ENCODE measurements at regions not wholly inside any gene's neighbourhood (a gene's known extent, or its start where the extent isn't known, plus 50 kb on each side); places are given as distances from the start of the nearest gene placed in this dataset.

DNA sequence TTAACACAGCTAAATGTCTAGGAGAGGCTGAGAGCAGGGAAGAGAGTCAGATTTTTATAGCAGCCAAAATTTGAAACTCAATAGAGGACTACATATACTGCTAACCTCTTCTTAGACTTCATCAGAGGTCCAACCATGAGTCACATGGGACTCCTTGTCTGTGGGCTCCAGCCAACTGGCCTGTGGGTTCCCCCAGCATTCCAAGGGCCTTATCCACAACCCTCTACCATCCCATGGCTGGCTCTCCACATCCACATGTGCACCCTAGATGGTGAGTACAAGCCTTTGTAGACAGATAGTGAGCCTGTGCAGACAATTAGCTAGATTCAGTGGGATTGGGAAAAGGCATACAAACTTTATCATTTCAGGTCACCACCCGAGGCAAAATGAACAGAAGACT lies 901.9 kb upstream of the ZEB2 start:
- Histone ChIP-seq H3K27ac (no peak overlapping the region), H3K4me1 (replicated peaks; ENCODE audit: insufficient read depth) (no peaks in the 10 kb centered on the region), H3K4me2 (no peak overlapping the region), H4K20me1 (ENCODE audit: insufficient read depth) (no peaks in the 10 kb centered on the region), H2AFZ (no peak overlapping the region), H3K79me2 (ENCODE audit: low read depth) (no peaks in the 10 kb centered on the region), H3F3A (ENCODE audit: insufficient read depth, low read depth) (no peaks in the 10 kb centered on the region), H3K4me3 (no peak overlapping the region), H3K36me3 (ENCODE audit: low read depth) (no peaks in the 10 kb centered on the region), H3K9me2 (ENCODE audit: insufficient read depth) (no peaks in the 10 kb centered on the region), H3K27me3 (ENCODE audit: insufficient read depth, low read depth) (no peaks in the 10 kb centered on the region), H3K9me3 (ENCODE audit: insufficient read depth, low read depth) (no peaks in the 10 kb centered on the region; the same call in 1 of the 2 replicates)
- TF ChIP-seq, protein P1, sequence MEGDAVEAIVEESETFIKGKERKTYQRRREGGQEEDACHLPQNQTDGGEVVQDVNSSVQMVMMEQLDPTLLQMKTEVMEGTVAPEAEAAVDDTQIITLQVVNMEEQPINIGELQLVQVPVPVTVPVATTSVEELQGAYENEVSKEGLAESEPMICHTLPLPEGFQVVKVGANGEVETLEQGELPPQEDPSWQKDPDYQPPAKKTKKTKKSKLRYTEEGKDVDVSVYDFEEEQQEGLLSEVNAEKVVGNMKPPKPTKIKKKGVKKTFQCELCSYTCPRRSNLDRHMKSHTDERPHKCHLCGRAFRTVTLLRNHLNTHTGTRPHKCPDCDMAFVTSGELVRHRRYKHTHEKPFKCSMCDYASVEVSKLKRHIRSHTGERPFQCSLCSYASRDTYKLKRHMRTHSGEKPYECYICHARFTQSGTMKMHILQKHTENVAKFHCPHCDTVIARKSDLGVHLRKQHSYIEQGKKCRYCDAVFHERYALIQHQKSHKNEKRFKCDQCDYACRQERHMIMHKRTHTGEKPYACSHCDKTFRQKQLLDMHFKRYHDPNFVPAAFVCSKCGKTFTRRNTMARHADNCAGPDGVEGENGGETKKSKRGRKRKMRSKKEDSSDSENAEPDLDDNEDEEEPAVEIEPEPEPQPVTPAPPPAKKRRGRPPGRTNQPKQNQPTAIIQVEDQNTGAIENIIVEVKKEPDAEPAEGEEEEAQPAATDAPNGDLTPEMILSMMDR (conservative IDR thresholded peaks at IDR 0.05), result no peak
- TF ChIP-seq EZH2 (IDR thresholded peaks at IDR 0.05; ENCODE audit: low read depth), result no peak
- intact Hi-C loops (cut with micrococcal nuclease; ENCODE audit: unreplicated experiment), result no loop called here
- BruUV-seq (replicated peaks), result no TSS peak
- CTCF ChIA-PET, result no interaction called here
- POLR2A ChIA-PET (ENCODE audit: unreplicated experiment), result no interaction called here
- DNase-seq, result no peak

DNA sequence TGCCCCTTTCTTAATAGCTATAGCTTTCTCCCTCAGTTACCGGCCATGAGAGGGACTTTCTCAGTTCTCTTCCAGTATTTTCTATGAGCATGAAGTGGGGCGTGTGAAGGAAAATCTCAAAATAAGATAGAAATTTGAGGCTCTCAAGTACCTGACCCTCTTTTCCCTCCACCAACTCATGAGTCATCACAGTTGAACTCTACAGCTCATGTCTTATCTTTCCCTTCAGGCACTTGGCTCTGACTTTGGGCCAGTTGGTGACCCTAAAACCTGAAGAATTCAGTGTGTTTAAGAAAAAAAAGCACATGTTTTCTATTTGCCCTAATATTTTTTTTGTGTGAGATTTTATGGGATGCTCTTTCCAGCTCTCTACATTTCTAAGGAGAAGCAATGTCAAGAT lies 896.7 kb upstream of the ZEB2 start:
- no peak overlapping the region for H3K27ac ChIP-seq
- H3K9me3 ChIP-seq (ENCODE audit: insufficient read depth, low read depth), result peaks cover 6% of the 10 kb centered on the region
- BruUV-seq (replicated peaks), result no TSS peak
- H3K79me2 ChIP-seq (ENCODE audit: low read depth), result no peaks in the 10 kb centered on the region
- H3F3A ChIP-seq (ENCODE audit: insufficient read depth, low read depth), result no peaks in the 10 kb centered on the region
- POLR2A ChIA-PET (ENCODE audit: unreplicated experiment), result no interaction called here
- H3K4me2 ChIP-seq, result no peak overlapping the region
- CTCF ChIA-PET, result no interaction called here
- no peak overlapping the region for H2AFZ ChIP-seq
- H3K9me2 ChIP-seq (ENCODE audit: insufficient read depth), result no peaks in the 10 kb centered on the region
- intact Hi-C loops (cut with micrococcal nuclease; ENCODE audit: unreplicated experiment), result no loop called here
- DNase-seq, result no peak
- H4K20me1 ChIP-seq (ENCODE audit: insufficient read depth), result no peaks in the 10 kb centered on the region
- no peak for TF ChIP-seq EZH2 (IDR thresholded peaks at IDR 0.05; ENCODE audit: low read depth)
- TF ChIP-seq, protein P1 (conservative IDR thresholded peaks at IDR 0.05), result no peak
- no peak overlapping the region for H3K4me3 ChIP-seq
- no peaks in the 10 kb centered on the region for H3K36me3 ChIP-seq (ENCODE audit: low read depth)
- H3K27me3 ChIP-seq (ENCODE audit: insufficient read depth, low read depth), result no peaks in the 10 kb centered on the region
- no peaks in the 10 kb centered on the region for H3K4me1 ChIP-seq (replicated peaks; ENCODE audit: insufficient read depth)

DNA sequence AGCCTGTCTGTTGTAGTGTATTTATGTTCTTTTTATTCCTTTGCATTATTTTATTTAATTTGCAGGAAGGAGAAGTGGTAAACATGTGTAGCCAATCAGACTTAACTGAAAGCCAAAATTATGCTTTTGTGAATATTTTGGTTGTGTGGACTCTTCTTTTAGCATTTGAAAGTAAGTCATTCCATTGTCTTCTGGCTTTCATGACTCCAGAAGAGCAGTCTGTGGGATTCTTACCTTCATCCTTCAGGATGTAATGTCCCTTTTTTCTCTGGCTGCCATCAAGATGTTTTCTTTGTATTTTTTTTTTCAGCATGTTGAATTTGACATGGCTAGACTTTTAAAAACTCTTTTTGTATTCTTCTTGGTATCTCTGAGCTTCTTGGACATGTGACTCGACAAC lies 895.2 kb upstream of the ZEB2 start:
- ChIA-PET CTCF (no interaction called here), POLR2A (ENCODE audit: unreplicated experiment) (no interaction called here)
- Histone ChIP-seq H3K36me3 (ENCODE audit: low read depth) (no peaks in the 10 kb centered on the region), H3K27me3 (ENCODE audit: insufficient read depth, low read depth) (no peaks in the 10 kb centered on the region), H3K27ac (no peak overlapping the region), H2AFZ (no peak overlapping the region), H3K79me2 (ENCODE audit: low read depth) (no peaks in the 10 kb centered on the region), H3F3A (ENCODE audit: insufficient read depth, low read depth) (no peaks in the 10 kb centered on the region), H3K4me1 (replicated peaks; ENCODE audit: insufficient read depth) (no peaks in the 10 kb centered on the region), H3K4me3 (no peak overlapping the region), H3K9me2 (ENCODE audit: insufficient read depth) (no peaks in the 10 kb centered on the region), H3K9me3 (ENCODE audit: insufficient read depth, low read depth) (peaks cover 6% of the 10 kb centered on the region; the same call in 1 of the 2 replicates), H3K4me2 (no peak overlapping the region), H4K20me1 (ENCODE audit: insufficient read depth) (no peaks in the 10 kb centered on the region)
- no TSS peak for BruUV-seq (replicated peaks)
- no peak for DNase-seq
- TF ChIP-seq EZH2 (IDR thresholded peaks at IDR 0.05; ENCODE audit: low read depth), result no peak
- TF ChIP-seq, protein P1 (conservative IDR thresholded peaks at IDR 0.05), result no peak
- intact Hi-C loops (cut with micrococcal nuclease; ENCODE audit: unreplicated experiment), result no loop called here
